NCI-H2227 treated with DMSO at 0.1 percent for 48 hours (cell line): ENCODE measurements at regions not wholly inside any gene's neighbourhood (a gene's known extent, or its start where the extent isn't known, plus 50 kb on each side); places are given as distances from the start of the nearest gene placed in this dataset.

Source experiments
- DNase-seq: peaks from one replicate; lab custom pipeline; 2025; lab: John Stamatoyannopoulos, UW

GRCh38 chr6:26312501-26313397 is 52.2 kb upstream of the BTN3A2 start:
- DNase-seq, result peak; percentile 90
